Endothelial cell of umbilical vein (primary cell): ENCODE measurements at regions not wholly inside any gene's neighbourhood (a gene's known extent, or its start where the extent isn't known, plus 50 kb on each side); places are given as distances from the start of the nearest gene placed in this dataset.

Experiments used
- BruUV-seq: library from RNA; stranded (reverse); fragments of 400-500 nt; replicated peaks from 2 replicates; lab custom pipeline; 2021; lab: Mats Ljungman, UMichigan
- CTCF ChIA-PET: fragments of 300-600, 350-600 bp; sonication (Branson Sonifier 250); formaldehyde crosslinking; loops from one replicate; lab custom pipeline; 2021; ENCODE audit warnings: antibody characterized with exemption, inconsistent platforms; lab: Charles Lee
- POLR2A ChIA-PET: fragments of 300-600, 350-600 bp; sonication (Branson Sonifier 250); formaldehyde crosslinking; loops from one replicate; lab custom pipeline; 2021; ENCODE audit warnings: antibody characterized with exemption, inconsistent platforms; lab: Charles Lee
- DNase-seq: peaks from one replicate; pipeline ENCODE4 v3.0.0-alpha.2; 2011; ENCODE audit warnings: low read depth, low spot score
- FAIRE-seq: peaks from 2 replicates; lab custom pipeline; 2011; peaks lifted over from hg19 to GRCh38; lab: Jason Lieb, UNC
- H2AFZ ChIP-seq: 2 replicates; pipeline ENCODE4 v1.6.0; 2012; ENCODE audit warnings: low read depth, low read length, control low read depth, inconsistent platforms
- H3K27ac ChIP-seq: 2 replicates; pipeline ENCODE4 v1.5.1; 2011; ENCODE audit warnings: low read depth, mild to moderate bottlenecking, control low read depth, low read length, moderate library complexity; ENCODE audit not compliant: insufficient read depth
- H3K27me3 ChIP-seq, 2 experiments: 2 replicates each; pipeline versions ENCODE4 v1.6.0 to v1.6.1; 2011; ENCODE audit warnings: low read length in 2 of 2, mixed read lengths in 1 of 2; ENCODE audit not compliant: control insufficient read depth in 2 of 2, insufficient read depth in 2 of 2
- H3K36me3 ChIP-seq, 2 experiments: 2 replicates in 1 of 2; 3 replicates in 1 of 2; pipeline ENCODE4 v1.5.1; 2011; ENCODE audit warnings: low read length in 2 of 2, mild to moderate bottlenecking in 1 of 2, moderate library complexity in 1 of 2; ENCODE audit not compliant: control insufficient read depth in 2 of 2, insufficient read depth in 2 of 2; ENCODE audit errors: extremely low read depth in 1 of 2
- H3K4me1 ChIP-seq: 3 replicates; pipeline ENCODE4 v1.5.1; 2011; ENCODE audit warnings: mild to moderate bottlenecking, low read length; ENCODE audit not compliant: control insufficient read depth, insufficient read depth; ENCODE audit errors: extremely low read depth
- H3K4me2 ChIP-seq: 2 replicates; pipeline ENCODE4 v1.6.1; 2011; ENCODE audit warnings: low read length, control low read depth, mixed read lengths; ENCODE audit not compliant: insufficient read depth
- H3K4me3 ChIP-seq, 3 experiments: fragments of 200-600 bp in 1 of 3; sonication (generic), shearing (Covaris generic) in 1 of 3; replicated peaks in 1 of 3; 2 replicates each; pipeline ENCODE4 v1.5.1; 2011 to 2016; ENCODE audit warnings: control low read depth in 3 of 3, low read length in 3 of 3, mild to moderate bottlenecking in 2 of 3, inconsistent platforms in 1 of 3, low read depth in 1 of 3, moderate library complexity in 1 of 3; ENCODE audit not compliant: insufficient read depth in 1 of 3
- H3K79me2 ChIP-seq: 2 replicates; pipeline ENCODE4 v1.6.0; 2012; ENCODE audit warnings: low read length, inconsistent platforms; ENCODE audit not compliant: control insufficient read depth, insufficient read depth
- H3K9ac ChIP-seq: replicated peaks from 2 replicates; pipeline ENCODE3; 2011; ENCODE audit warnings: low read length, control low read depth; ENCODE audit not compliant: insufficient read depth; ENCODE audit errors: extremely low read depth
- H3K9me1 ChIP-seq: replicated peaks from 3 replicates; pipeline ENCODE4 v1.6.0; 2011; ENCODE audit warnings: mild to moderate bottlenecking, low read length; ENCODE audit not compliant: control insufficient read depth, insufficient read depth; ENCODE audit errors: extremely low read depth
- H3K9me3 ChIP-seq: replicated peaks from 2 replicates; pipeline ENCODE4 v1.5.1; 2012; ENCODE audit warnings: low read length, inconsistent platforms; ENCODE audit not compliant: control insufficient read depth, insufficient read depth
- H4K20me1 ChIP-seq: replicated peaks from 2 replicates; pipeline ENCODE3; 2011; ENCODE audit warnings: mild to moderate bottlenecking, low read length; ENCODE audit not compliant: control insufficient read depth, insufficient read depth; ENCODE audit errors: extremely low read depth
- CTCF ChIP-seq, 2 donors: IDR thresholded peaks; 1 replicate in 1 of 2; 2 replicates in 1 of 2; pipeline ENCODE4 v1.5.1; 2011; ENCODE audit warnings: low read length in 2 of 2, mild to moderate bottlenecking in 2 of 2, moderate library complexity in 2 of 2, control low read depth in 1 of 2, inconsistent platforms in 1 of 2, low read depth in 1 of 2; ENCODE audit not compliant: insufficient read depth in 1 of 2; ENCODE audit errors: extremely low read depth in 1 of 2
- EZH2 ChIP-seq: IDR thresholded peaks from 2 replicates; pipeline ENCODE4 v1.6.1; 2012; ENCODE audit warnings: borderline replicate concordance, low read depth, mild to moderate bottlenecking, moderate library complexity, low read length, inconsistent platforms; ENCODE audit not compliant: severe bottlenecking
- FOS ChIP-seq: IDR thresholded peaks from 2 replicates; pipeline ENCODE4 v1.6.1; 2011; ENCODE audit warnings: mild to moderate bottlenecking, low read length, moderate library complexity, borderline replicate concordance; ENCODE audit not compliant: insufficient read depth
- GATA2 ChIP-seq: IDR thresholded peaks from 2 replicates; pipeline ENCODE4 v1.7.0; 2011; ENCODE audit warnings: low read depth, mild to moderate bottlenecking, moderate library complexity, mixed read lengths, low read length; ENCODE audit not compliant: insufficient read length, insufficient read depth
- JUN ChIP-seq: IDR thresholded peaks from 2 replicates; pipeline ENCODE4 v1.6.1; 2011; ENCODE audit warnings: borderline replicate concordance, low read depth; ENCODE audit not compliant: insufficient read length, insufficient read depth
- MAX ChIP-seq: IDR thresholded peaks from 2 replicates; pipeline ENCODE4 v1.6.1; 2011; ENCODE audit not compliant: insufficient read depth, insufficient read length
- MYC ChIP-seq: IDR thresholded peaks from one replicate; pipeline ENCODE4 v1.6.1; 2011; ENCODE audit warnings: mild to moderate bottlenecking, low read depth, low read length
- POLR2A ChIP-seq: IDR thresholded peaks from 2 replicates; pipeline ENCODE4 v1.6.1; 2012; ENCODE audit warnings: low read depth, mild to moderate bottlenecking, control low read depth, low read length
- POLR2AphosphoS5 ChIP-seq: IDR thresholded peaks from 2 replicates; pipeline ENCODE4 v1.6.1; 2012; ENCODE audit warnings: low read depth, mild to moderate bottlenecking, control low read depth, low read length, moderate library complexity; ENCODE audit not compliant: insufficient read depth
- dilution Hi-C: fragments of 300-500 bp; cut with MboI; formaldehyde crosslinking; loops from one replicate; pipeline ENCODE4 v1.15.0; 2019; ENCODE audit warnings: low sequenced_read_pairs; ENCODE audit not compliant: extremely low pct_ligation_motif_present
- intact Hi-C: fragments of 100-400 bp; cut with micrococcal nuclease; formaldehyde crosslinking; loops from one replicate; pipeline ENCODE4 v1.10.0; 2022

- no peak overlapping the region for H3K4me2 ChIP-seq
- ChIA-PET POLR2A (no interaction called here), CTCF (no interaction called here)
- no peaks in the 10 kb centered on the region for H3K36me3 ChIP-seq
- H3K4me3 ChIP-seq = no peak overlapping the region
- H2AFZ ChIP-seq = no peak overlapping the region
- no peaks in the 10 kb centered on the region for H3K4me1 ChIP-seq
- DNase-seq = no peak
- H3K79me2 ChIP-seq = no peaks in the 10 kb centered on the region
- H3K9ac ChIP-seq = no peak overlapping the region
- no peaks in the 10 kb centered on the region for H3K27me3 ChIP-seq
- TF ChIP-seq GATA2 (no peak), MAX (no peak), FOS (no peak), POLR2A (no peak), MYC (no peak), CTCF (IDR thresholded peaks at IDR 0.05; ENCODE audit: extremely low read depth in 1 of 2, insufficient read depth in 1 of 2, low read depth in 1 of 2, low read length in 2 of 2) (no peak), POLR2AphosphoS5 (no peak), EZH2 (no peak), JUN (no peak)
- intact Hi-C loops (no loop called here), dilution Hi-C loops (no loop called here)
- H3K27ac ChIP-seq = no peak overlapping the region
- no TSS peak for BruUV-seq
- H3K9me3 ChIP-seq = peaks cover 20% of the 10 kb centered on the region
- no peak for FAIRE-seq
- no peaks in the 10 kb centered on the region for H4K20me1 ChIP-seq
- H3K9me1 ChIP-seq = no peaks in the 10 kb centered on the region
These were observed 1116.6 kb downstream of the BRD1 start for GRCh38 chr22:48711031-48711431.
